ENCODE measurements at regions not wholly inside any gene's neighbourhood (a gene's known extent, or its start where the extent isn't known, plus 50 kb on each side); places are given as distances from the start of the nearest gene placed in this dataset.

DNA sequence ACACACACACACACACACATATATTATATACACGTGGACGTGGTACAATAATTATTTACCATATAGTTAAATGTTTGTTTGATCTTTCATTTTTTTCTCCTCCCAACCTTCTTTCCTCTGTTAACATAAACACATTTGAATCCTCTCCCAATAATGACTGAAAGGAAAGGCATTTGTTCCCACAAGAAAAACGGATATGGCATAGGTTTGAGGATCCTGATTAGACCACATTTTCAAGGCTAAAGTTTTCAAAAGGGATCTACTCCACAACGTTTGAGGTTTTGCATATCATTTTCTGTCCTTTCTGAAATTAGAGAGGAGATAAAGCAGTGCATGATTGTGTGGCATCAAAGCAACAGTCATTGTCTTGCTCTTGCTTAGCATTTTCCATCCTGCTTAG is 1883.4 kb downstream of the STIM2 start:
- no peak for ATAC-seq
- H3K27ac Mint-ChIP-seq = no peak overlapping the region
- H3K9me3 Mint-ChIP-seq = no peaks in the 10 kb centered on the region
- no peaks in the 10 kb centered on the region for H3K36me3 Mint-ChIP-seq
- H3K4me3 Mint-ChIP-seq = no peak overlapping the region
- H3K4me1 Mint-ChIP-seq = no peaks in the 10 kb centered on the region
- H3K27me3 Mint-ChIP-seq = no peaks in the 10 kb centered on the region

DNA sequence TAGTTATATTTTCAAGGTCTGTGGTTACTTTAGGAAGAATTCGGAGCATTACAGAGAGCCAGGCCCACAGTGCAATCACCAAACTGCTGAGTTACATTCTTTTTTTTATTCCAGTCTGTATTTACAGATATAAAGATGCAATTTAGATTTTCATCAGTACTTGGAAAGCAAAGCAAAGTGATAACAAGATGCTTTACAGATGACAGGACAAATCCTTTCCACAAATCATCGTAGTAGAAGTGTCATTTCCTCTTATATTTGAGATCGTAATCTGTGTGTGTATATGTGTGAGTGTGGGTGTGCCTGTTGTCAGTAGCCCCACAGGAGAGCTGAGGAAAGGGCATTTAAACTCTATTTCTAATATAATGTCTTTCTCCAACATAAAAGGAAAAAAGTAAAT is 1893.7 kb downstream of the STIM2 start:
- Mint-ChIP-seq H3K4me3 (no peak overlapping the region), H3K4me1 (no peaks in the 10 kb centered on the region), H3K36me3 (no peaks in the 10 kb centered on the region), H3K9me3 (peaks cover 2% of the 10 kb centered on the region), H3K27me3 (no peaks in the 10 kb centered on the region), H3K27ac (no peak overlapping the region)
- ATAC-seq = no peak

DNA sequence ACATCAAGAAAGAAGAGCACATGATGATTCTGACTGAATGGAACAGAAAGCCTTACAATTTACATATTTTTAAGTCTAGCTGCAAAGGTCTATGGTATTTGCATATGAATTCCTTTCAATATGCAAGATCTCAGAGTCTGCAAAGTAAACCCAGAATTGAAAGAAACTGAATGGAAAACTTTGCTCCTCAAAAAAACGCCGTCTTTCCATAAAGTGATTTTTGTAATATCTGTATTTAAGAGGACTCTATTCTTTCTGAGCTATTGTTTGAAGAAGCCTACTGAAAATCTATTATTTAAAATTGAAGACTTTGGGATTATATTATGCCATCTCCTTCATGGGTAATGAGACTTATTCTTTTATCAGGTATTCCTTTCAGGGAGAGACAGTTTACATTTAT is 1894.4 kb downstream of the STIM2 start:
- Mint-ChIP-seq H3K9me3 (peaks cover 2% of the 10 kb centered on the region), H3K27me3 (no peaks in the 10 kb centered on the region), H3K36me3 (no peaks in the 10 kb centered on the region), H3K4me3 (no peak overlapping the region), H3K4me1 (no peaks in the 10 kb centered on the region), H3K27ac (no peak overlapping the region)
- no peak for ATAC-seq

DNA sequence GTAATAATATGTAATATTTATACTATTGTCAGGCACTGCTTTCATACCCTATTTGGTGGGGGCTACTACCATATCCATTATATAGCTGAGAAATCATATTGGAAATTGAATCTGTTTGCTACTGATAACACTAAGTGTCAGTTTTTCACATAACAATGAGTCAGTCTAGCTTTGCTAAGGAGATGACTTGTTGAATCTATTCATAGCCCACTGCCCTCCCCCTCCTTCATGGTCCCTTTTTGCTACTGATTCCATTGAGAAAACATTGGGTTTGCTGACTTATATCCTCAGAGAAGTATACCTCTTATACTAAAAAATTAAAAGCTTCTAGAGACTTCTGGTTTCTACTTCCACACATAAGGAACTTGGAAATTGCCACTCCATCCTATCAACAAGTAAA is 1898.4 kb downstream of the STIM2 start:
- Mint-ChIP-seq H3K36me3 (no peaks in the 10 kb centered on the region), H3K4me1 (no peaks in the 10 kb centered on the region), H3K4me3 (no peak overlapping the region), H3K27me3 (no peaks in the 10 kb centered on the region), H3K27ac (no peak overlapping the region), H3K9me3 (peaks cover 8% of the 10 kb centered on the region)
- no peak for ATAC-seq

DNA sequence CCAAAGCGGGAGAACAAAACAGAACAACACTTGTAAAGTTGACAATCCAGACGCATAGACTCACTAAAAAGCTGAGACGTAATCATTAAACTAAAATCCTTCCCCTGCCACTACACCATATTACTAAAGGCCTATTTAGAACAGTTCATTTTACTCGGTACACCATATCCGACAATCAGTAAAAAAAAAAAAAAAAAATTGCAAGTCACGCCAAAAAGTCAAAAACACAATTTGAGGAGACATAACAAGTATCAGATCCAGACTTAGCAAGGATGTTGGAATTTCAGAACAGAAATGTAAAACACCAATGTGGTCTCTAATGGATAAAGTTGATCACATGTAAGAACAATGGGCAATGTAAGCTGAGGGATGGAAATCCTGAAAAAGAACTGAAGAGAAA is 1899.4 kb downstream of the STIM2 start:
- no peak overlapping the region for H3K27ac Mint-ChIP-seq
- H3K9me3 Mint-ChIP-seq = peaks cover 6% of the 10 kb centered on the region
- H3K4me3 Mint-ChIP-seq = no peak overlapping the region
- no peaks in the 10 kb centered on the region for H3K4me1 Mint-ChIP-seq
- H3K36me3 Mint-ChIP-seq = no peaks in the 10 kb centered on the region
- no peaks in the 10 kb centered on the region for H3K27me3 Mint-ChIP-seq
- ATAC-seq = no peak

DNA sequence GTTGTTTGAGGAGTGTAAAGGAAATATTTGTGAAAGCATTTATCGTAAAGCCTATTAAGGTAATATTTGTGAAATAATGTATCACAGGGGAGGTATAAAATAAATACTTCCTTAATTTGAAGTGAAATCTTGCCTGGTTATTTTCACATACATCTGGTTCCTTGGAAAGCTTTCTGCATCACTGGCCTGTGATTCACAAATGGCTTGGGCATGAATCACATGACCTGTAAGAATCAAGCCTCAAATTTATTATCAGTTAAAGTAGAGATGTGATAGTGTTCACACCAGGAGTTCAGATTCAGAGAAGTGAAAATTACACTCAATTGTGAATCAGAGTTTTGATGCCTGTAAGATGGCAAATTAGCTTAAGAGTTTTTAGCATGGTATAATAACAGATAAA is 1911.4 kb downstream of the STIM2 start:
- no peak for ATAC-seq
- Mint-ChIP-seq H3K4me1 (no peaks in the 10 kb centered on the region), H3K36me3 (no peaks in the 10 kb centered on the region), H3K9me3 (peaks cover 10% of the 10 kb centered on the region), H3K4me3 (no peak overlapping the region), H3K27me3 (no peaks in the 10 kb centered on the region), H3K27ac (no peak overlapping the region)

DNA sequence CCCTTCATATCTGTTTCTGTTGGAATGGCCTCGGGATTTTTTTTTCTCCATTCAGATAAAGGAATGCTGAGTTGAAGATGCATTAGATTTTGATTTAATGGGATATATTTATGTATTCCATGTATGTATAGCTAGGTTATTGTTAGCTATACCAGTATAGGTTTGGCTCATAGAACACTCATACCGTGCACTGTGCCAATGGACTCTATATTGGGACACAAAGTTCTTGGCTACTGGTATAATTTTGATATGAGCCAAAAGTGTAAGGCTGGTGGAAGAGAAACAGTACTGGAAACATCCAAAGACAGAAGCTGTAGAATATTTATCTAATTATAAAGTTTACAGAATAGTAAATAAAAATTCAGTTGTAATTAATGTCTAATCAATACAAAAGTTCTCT is 1912.1 kb downstream of the STIM2 start:
- Mint-ChIP-seq H3K27ac (no peak overlapping the region), H3K4me1 (no peaks in the 10 kb centered on the region), H3K36me3 (no peaks in the 10 kb centered on the region), H3K27me3 (no peaks in the 10 kb centered on the region), H3K4me3 (no peak overlapping the region), H3K9me3 (peaks cover 9% of the 10 kb centered on the region)
- ATAC-seq = no peak

DNA sequence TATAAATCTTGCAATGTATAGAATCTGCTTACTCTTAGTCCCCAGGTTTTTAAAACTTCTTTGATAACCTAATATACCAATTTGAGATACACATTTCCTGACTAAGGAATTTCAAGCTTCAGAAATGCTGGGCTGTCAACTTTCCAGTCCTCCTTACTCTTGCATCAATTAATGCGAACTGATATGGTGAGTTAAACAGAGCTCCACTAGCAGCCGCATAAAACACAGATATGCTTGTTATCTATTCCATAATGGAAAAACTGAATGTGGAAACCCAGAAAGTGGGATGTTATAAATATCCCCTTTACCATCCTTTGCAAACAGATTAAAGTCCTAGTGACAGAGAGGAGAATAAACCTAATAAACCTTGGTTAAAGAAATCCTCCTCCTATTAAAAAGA is 1913.7 kb downstream of the STIM2 start:
- H3K9me3 Mint-ChIP-seq = peaks cover 6% of the 10 kb centered on the region
- H3K27ac Mint-ChIP-seq = no peak overlapping the region
- no peaks in the 10 kb centered on the region for H3K27me3 Mint-ChIP-seq
- no peak overlapping the region for H3K4me3 Mint-ChIP-seq
- H3K36me3 Mint-ChIP-seq = no peaks in the 10 kb centered on the region
- H3K4me1 Mint-ChIP-seq = no peaks in the 10 kb centered on the region
- ATAC-seq = no peak

DNA sequence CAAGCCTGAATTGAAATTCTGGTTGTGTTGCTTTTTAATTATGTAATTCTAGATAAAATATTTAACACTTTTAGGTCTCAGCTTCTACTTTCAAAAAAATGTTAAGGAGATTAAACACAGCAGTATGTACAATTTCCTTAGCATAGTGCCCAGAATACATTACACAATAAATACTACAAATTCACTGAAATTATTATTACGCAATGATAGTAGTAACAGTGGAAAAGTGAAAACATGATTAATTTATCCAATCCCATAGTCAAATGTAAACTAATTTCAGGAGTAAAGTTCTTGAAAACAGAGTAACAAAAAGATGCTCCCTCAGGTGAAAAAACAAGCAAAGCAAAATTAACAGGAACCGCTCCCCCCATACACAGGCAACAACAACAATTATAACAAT is 1915.4 kb downstream of the STIM2 start:
- Mint-ChIP-seq H3K9me3 (peaks cover 6% of the 10 kb centered on the region), H3K27me3 (no peaks in the 10 kb centered on the region), H3K4me1 (no peaks in the 10 kb centered on the region), H3K36me3 (no peaks in the 10 kb centered on the region), H3K27ac (no peak overlapping the region), H3K4me3 (no peak overlapping the region)
- ATAC-seq = no peak

DNA sequence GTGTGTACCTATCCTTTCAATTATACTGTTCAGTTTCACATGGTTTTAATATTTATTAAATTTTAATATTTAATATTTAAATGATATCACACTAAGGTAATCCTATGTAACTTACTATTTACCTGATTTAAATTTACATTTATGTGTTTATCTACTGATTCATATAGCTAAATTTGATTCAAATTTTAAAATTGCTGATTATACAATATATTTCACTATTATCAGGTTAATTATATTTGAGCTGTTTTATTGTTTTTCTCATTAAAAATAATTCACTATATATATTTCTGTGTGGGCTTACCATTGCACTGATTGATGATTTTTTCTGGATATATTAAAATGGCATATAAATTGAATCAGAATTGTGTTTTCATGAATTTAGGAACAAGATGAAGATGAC is 1923.5 kb downstream of the STIM2 start:
- H3K4me3 Mint-ChIP-seq = no peak overlapping the region
- H3K27ac Mint-ChIP-seq = no peak overlapping the region
- H3K9me3 Mint-ChIP-seq = no peaks in the 10 kb centered on the region
- H3K36me3 Mint-ChIP-seq = no peaks in the 10 kb centered on the region
- H3K27me3 Mint-ChIP-seq = no peaks in the 10 kb centered on the region
- ATAC-seq = no peak
- H3K4me1 Mint-ChIP-seq = no peaks in the 10 kb centered on the region

DNA sequence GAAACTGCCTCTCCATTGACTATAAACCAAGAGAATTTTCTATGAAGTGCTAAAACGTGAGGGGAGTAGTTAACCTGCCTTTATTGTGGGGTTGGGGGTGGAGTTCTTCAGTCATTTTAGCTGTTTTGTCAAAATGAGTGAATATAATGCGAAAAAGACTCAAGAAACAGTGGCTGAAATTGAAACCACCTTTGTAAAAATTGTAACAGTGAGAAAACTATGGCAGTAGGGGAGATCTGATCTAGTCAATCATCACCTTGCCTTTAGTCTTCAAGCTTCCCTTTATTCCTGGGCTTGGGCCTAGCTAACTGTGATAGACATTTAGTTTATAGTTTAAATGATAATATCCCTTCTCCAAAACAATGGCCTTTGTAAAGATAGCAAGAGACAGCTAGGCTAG is 1927.3 kb downstream of the STIM2 start:
- ATAC-seq = no peak
- H3K27me3 Mint-ChIP-seq = no peaks in the 10 kb centered on the region
- no peak overlapping the region for H3K4me3 Mint-ChIP-seq
- no peaks in the 10 kb centered on the region for H3K4me1 Mint-ChIP-seq
- peaks cover 5% of the 10 kb centered on the region for H3K9me3 Mint-ChIP-seq
- no peaks in the 10 kb centered on the region for H3K36me3 Mint-ChIP-seq
- H3K27ac Mint-ChIP-seq = no peak overlapping the region

DNA sequence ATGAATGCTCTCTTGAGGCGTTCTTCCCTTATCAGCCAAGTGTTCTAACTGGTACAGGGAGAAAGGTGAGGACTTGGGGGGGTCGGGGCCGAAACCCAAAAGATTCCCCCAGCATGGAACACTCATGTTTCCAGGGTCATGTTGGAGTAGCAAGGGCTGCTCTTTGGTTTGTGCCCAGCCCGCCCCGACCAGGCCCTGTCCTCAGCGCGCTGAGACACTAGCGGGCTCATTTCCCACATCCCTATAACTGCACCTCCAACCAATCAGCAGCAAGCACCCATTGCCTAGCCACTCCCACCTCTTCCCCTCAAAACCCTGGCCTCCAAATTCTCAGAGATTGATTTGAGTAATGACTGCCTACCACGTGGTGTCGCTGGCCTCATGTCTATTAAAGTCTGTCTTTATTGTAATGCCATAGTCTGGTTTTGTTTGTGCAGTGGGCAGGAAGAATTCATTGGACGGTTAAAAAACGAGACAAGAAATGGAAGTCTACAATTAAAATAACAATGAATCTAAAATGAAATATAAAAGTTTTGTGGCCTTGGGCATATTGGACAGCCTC is 1928.4 kb downstream of the STIM2 start:
- Mint-ChIP-seq H3K4me1 (no peaks in the 10 kb centered on the region), H3K36me3 (no peaks in the 10 kb centered on the region), H3K27me3 (no peaks in the 10 kb centered on the region), H3K4me3 (no peak overlapping the region), H3K9me3 (peaks cover 5% of the 10 kb centered on the region), H3K27ac (no peak overlapping the region)
- no peak for ATAC-seq

DNA sequence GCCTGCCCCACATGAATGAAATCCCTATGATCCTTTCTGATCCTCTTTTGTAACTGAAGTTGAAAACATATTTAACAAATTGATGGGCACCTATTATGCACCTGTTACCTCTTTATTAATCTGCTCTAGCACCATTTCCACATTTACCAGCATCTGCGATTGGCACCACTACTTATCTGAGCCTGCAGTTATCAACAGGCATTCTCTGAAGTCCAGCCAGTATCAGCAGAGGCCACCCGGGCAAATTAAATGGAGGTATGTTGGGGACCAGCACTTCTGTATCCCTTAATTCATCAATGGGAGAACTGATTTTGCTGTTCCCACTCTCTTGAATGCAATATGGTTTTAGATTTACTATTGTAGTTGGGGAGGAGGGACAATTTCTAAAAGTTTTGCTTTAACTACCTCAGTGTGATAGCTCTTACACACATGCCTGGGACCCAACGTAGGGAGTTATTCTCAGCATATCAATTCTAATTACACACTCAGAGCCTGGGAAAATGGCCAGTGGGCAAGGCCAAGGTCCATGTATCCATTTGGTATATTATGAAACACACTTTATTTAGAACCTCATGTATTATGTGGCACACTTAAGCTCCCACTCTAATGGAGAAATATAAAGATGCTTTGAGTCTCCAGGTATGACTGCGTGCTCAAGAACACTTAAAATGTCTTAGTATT is 1927.1 kb upstream of the PCDH7 start:
- Mint-ChIP-seq H3K4me3 (no peak overlapping the region), H3K27me3 (no peaks in the 10 kb centered on the region), H3K9me3 (peaks cover 5% of the 10 kb centered on the region), H3K36me3 (no peaks in the 10 kb centered on the region), H3K4me1 (no peaks in the 10 kb centered on the region), H3K27ac (no peak overlapping the region)
- ATAC-seq = no peak

DNA sequence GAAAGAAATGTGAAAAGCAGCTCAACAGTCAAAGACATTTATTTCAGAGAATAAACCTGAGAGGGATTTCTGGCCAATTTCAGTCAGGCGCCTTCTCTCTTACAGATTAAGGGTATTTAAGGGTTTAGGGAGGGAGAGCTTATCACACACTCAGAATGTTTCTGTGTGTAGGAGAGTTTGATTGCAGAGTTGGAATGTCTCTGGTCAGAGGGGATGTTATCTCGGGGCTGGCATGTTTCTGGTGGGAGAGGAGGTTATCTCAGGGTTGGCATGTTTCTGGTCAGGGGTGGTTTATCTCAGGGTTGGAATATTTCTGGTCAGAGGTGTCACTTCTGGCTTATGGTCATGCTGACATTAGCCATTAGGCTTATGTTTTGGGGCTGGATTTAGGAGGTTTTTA is 1920.5 kb upstream of the PCDH7 start:
- no peak for ATAC-seq
- Mint-ChIP-seq H3K27ac (no peak overlapping the region), H3K9me3 (no peaks in the 10 kb centered on the region), H3K4me3 (no peak overlapping the region), H3K36me3 (no peaks in the 10 kb centered on the region), H3K4me1 (no peaks in the 10 kb centered on the region), H3K27me3 (no peaks in the 10 kb centered on the region)

DNA sequence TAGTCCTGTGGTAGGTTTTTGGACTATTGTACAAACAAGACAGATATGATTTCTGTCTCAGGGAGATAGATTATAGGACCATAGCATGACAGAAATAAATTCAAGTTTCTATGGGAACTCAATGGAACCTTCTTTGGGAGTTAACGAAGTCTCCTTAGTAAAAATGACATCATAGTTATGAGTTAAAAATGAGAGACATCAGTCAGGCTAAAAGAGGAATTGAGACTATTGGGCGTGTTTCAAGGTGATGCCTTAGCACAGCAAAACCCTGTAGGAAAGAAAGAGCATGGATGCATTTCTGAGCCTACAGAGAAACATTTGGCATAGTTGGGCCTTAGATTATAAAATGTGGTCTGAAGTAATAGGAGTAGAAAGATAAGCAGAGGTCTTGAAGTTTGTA is 1909.1 kb upstream of the PCDH7 start:
- no peaks in the 10 kb centered on the region for H3K4me1 Mint-ChIP-seq
- no peak for ATAC-seq
- no peak overlapping the region for H3K27ac Mint-ChIP-seq
- no peaks in the 10 kb centered on the region for H3K36me3 Mint-ChIP-seq
- peaks cover 6% of the 10 kb centered on the region for H3K9me3 Mint-ChIP-seq
- H3K27me3 Mint-ChIP-seq = no peaks in the 10 kb centered on the region
- H3K4me3 Mint-ChIP-seq = no peak overlapping the region

DNA sequence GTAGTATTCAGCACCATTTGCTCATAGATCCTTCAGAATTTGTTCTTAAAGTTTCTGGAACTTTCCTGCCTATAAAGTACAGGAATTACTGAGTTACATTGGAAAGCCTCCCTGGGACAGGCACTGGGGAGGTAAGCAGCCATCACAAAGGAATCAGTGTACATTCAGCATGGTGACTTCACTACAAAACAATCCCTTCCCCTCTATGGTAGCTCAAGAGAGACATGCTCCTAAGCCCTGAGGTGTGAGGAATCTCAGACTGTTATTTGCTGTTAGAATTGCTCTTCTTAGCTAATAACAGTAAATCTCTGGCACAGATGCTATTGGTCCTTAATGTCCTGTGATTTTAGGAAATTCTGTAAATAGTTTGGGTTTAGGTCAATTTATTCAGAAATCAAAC is 1898.0 kb upstream of the PCDH7 start:
- Mint-ChIP-seq H3K36me3 (no peaks in the 10 kb centered on the region), H3K27me3 (no peaks in the 10 kb centered on the region), H3K9me3 (peaks cover 2% of the 10 kb centered on the region), H3K4me1 (no peaks in the 10 kb centered on the region), H3K4me3 (no peak overlapping the region), H3K27ac (no peak overlapping the region)
- ATAC-seq = no peak

DNA sequence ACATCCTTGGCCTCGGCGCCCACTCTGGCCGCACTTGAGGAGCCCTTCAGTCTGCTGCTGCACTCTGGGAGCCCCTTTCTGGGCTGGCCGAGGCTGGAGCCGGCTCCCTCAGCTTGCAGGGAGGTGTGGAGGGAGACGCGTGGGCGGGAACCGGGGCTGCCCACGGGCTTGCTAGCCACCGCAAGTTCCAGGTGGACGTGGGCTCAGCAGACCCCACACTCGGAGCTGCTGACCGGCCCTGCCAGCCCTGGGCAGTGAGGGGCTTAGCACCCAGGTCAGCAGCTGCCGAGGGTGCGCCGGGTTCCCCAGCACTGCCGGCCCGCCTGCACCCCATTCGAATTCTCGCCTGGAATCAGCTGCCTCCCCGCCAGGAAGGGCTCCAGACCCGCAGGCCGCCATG is 1892.3 kb upstream of the PCDH7 start:
- H3K9me3 Mint-ChIP-seq = peaks cover 3% of the 10 kb centered on the region

More for the DNA sequence above, 1892.3 kb upstream of the PCDH7 start:
- H3K4me3 Mint-ChIP-seq = no peak overlapping the region
- H3K27ac Mint-ChIP-seq = no peak overlapping the region
- no peaks in the 10 kb centered on the region for H3K4me1 Mint-ChIP-seq
- H3K36me3 Mint-ChIP-seq = no peaks in the 10 kb centered on the region
- no peak for ATAC-seq
- H3K27me3 Mint-ChIP-seq = no peaks in the 10 kb centered on the region

Data from stimulated activated memory B cell treated with anti-CD40 and anti-IgM and Interleukin-4, amounts not matched to agents 10 μg/mL and 1 μg/mL and 100 μg/mL, for 72 hours (primary cell).